MM.1S (cell line): ENCODE measurements at regions not wholly inside any gene's neighbourhood (a gene's known extent, or its start where the extent isn't known, plus 50 kb on each side); places are given as distances from the start of the nearest gene placed in this dataset.

ENCODE experiments used
- EZH2 ChIP-seq: fragments of 300-600 bp; sonication (generic); optimal IDR thresholded peaks from 2 replicates; pipeline ENCODE3; 2017; ENCODE audit warnings: low read depth, mild to moderate bottlenecking, antibody characterized with exemption, low read length, mixed read lengths
- EZH2phosphoT487 ChIP-seq: fragments of 300-600 bp; sonication (generic); IDR thresholded peaks from 2 replicates; pipeline ENCODE4 v1.6.1; 2018; ENCODE audit warnings: antibody characterized with exemption, low read length
- TF ChIP-seq, protein P1 (sequence below): fragments of 300-600 bp; sonication (generic); IDR thresholded peaks from 2 replicates; pipeline ENCODE4 v1.5.1; 2016; ENCODE audit warnings: antibody characterized with exemption, low read length, mixed read lengths

- TF ChIP-seq, protein P1, sequence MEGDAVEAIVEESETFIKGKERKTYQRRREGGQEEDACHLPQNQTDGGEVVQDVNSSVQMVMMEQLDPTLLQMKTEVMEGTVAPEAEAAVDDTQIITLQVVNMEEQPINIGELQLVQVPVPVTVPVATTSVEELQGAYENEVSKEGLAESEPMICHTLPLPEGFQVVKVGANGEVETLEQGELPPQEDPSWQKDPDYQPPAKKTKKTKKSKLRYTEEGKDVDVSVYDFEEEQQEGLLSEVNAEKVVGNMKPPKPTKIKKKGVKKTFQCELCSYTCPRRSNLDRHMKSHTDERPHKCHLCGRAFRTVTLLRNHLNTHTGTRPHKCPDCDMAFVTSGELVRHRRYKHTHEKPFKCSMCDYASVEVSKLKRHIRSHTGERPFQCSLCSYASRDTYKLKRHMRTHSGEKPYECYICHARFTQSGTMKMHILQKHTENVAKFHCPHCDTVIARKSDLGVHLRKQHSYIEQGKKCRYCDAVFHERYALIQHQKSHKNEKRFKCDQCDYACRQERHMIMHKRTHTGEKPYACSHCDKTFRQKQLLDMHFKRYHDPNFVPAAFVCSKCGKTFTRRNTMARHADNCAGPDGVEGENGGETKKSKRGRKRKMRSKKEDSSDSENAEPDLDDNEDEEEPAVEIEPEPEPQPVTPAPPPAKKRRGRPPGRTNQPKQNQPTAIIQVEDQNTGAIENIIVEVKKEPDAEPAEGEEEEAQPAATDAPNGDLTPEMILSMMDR: no peak
- TF ChIP-seq EZH2 (no peak), EZH2phosphoT487 (no peak)
These were observed 268.8 kb upstream of the TEKT4 start for GRCh38 chr2:94602466-94602865.
